Transverse colon (tissue), 4 donors: ENCODE measurements at regions not wholly inside any gene's neighbourhood (a gene's known extent, or its start where the extent isn't known, plus 50 kb on each side); places are given as distances from the start of the nearest gene placed in this dataset.

ENCODE experiments used
- DNase-seq: peaks from one replicate; pipeline ENCODE4 v3.0.0-alpha.2; 2019
- H3K27ac ChIP-seq, 4 donors: fragments of 200-600 bp; sonication (generic); 2 replicates each; pipeline ENCODE4 v1.5.1; 2016 to 2018; ENCODE audit warnings: inconsistent platforms in 4 of 4
- H3K27me3 ChIP-seq: fragments of 200-600 bp; sonication (generic); 2 replicates; pipeline ENCODE4 v1.5.1; 2017; ENCODE audit warnings: inconsistent platforms
- H3K36me3 ChIP-seq, 4 donors: fragments of 200-600 bp; sonication (generic); 2 replicates each; pipeline ENCODE4 v1.5.1; 2017 to 2019; ENCODE audit warnings: inconsistent platforms in 4 of 4
- H3K4me1 ChIP-seq, 4 donors: fragments of 200-600 bp; sonication (generic); 2 replicates each; pipeline ENCODE4 v1.5.1; 2017 to 2020; ENCODE audit warnings: inconsistent platforms in 4 of 4
- H3K4me3 ChIP-seq, 4 donors: fragments of 200-600 bp; sonication (generic); 1 replicate in 1 of 4; 2 replicates in 3 of 4; pipeline versions ENCODE4 v1.5.1 to v1.6.1; 2017 to 2019; ENCODE audit warnings: inconsistent platforms in 4 of 4
- H3K9me3 ChIP-seq, 2 donors: fragments of 200-600 bp; sonication (generic); 2 replicates each; pipeline ENCODE4 v1.5.1; 2017 to 2019; ENCODE audit warnings: inconsistent platforms in 2 of 2
- EP300 ChIP-seq: sonication (generic); formaldehyde crosslinking; IDR thresholded peaks from one replicate; pipeline ENCODE4 v1.6.1; 2017; ENCODE audit warnings: antibody characterized with exemption, low read depth
- POLR2A ChIP-seq: fragments of 450-650 bp; IDR thresholded peaks from one replicate; pipeline ENCODE4 v1.6.1; 2016; ENCODE audit warnings: antibody characterized with exemption, mild to moderate bottlenecking, moderate library complexity
- POLR2AphosphoS5 ChIP-seq, 3 donors: sonication (generic); formaldehyde crosslinking; IDR thresholded peaks; one replicate each; pipeline ENCODE4 v1.6.1; 2016; ENCODE audit warnings: antibody characterized with exemption in 3 of 3
- WGBS, 2 donors: methylation state at CpG; one replicate each; pipeline ENCODE4 v1.1.5; 2018; ENCODE audit warnings: low coverage in 1 of 2; 5-methylcytosine and 5-hydroxymethylcytosine counted together
- in situ Hi-C, 4 donors: fragments of 200-750 bp; cut with MboI; loops; one replicate each; pipeline versions ENCODE4 v1.15.0 to v1.15.1; 2017; ENCODE audit warnings: low sequenced_read_pairs in 3 of 4, low pct_ligation_motif_present in 1 of 4, low pct_unique_long_range_greater_than_20kb in 1 of 4
- intact Hi-C: fragments of 100-400 bp; cut with DNase I; formaldehyde crosslinking; loops from one replicate; pipeline ENCODE4 v1.15.1; 2023; ENCODE audit warnings: low total_unique reads
- TF ChIP-seq, protein P1 (sequence below), 5 experiments: fragments of 200-600 bp in 3 of 5; fragments of 450-650 bp in 2 of 5; sonication (generic) in 3 of 5; IDR thresholded peaks; 1 replicate in 2 of 5; 2 replicates in 3 of 5; pipeline ENCODE4 v1.5.1; 2016 to 2017; ENCODE audit warnings: antibody characterized with exemption in 5 of 5, inconsistent platforms in 3 of 5, mild to moderate bottlenecking in 2 of 5, moderate library complexity in 1 of 5

DNA sequence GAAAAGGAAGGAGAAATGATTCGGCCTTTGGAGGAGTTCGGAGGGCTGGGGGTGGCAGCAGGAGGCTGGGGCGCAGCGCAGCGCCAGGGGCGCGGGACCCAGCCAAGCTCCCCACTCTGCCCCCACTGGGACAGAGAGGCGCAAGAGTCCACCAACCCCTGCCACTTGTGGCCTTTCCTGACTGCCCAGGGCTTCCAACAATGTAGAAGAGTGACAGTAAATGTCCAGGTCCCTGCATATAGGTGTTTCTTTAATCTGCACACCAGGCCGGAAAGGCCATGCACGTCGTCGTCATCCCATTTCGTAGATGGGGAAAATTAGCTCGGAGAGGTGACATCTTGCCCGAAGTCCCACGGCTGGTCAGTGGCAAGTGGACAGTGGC, 96.6 kb downstream of the INHBB start:
- peak overlapping the region in 1 of 4 donors; percentile 21 for H3K27ac ChIP-seq
- no peaks in the 10 kb centered on the region for H3K9me3 ChIP-seq
- H3K36me3 ChIP-seq, result no peaks in the 10 kb centered on the region
- peaks cover 45% of the 10 kb centered on the region for H3K27me3 ChIP-seq
- TF ChIP-seq POLR2A (no peak), EP300 (no peak), POLR2AphosphoS5 (IDR thresholded peaks at IDR 0.05) (no peak)
- TF ChIP-seq, protein P1, sequence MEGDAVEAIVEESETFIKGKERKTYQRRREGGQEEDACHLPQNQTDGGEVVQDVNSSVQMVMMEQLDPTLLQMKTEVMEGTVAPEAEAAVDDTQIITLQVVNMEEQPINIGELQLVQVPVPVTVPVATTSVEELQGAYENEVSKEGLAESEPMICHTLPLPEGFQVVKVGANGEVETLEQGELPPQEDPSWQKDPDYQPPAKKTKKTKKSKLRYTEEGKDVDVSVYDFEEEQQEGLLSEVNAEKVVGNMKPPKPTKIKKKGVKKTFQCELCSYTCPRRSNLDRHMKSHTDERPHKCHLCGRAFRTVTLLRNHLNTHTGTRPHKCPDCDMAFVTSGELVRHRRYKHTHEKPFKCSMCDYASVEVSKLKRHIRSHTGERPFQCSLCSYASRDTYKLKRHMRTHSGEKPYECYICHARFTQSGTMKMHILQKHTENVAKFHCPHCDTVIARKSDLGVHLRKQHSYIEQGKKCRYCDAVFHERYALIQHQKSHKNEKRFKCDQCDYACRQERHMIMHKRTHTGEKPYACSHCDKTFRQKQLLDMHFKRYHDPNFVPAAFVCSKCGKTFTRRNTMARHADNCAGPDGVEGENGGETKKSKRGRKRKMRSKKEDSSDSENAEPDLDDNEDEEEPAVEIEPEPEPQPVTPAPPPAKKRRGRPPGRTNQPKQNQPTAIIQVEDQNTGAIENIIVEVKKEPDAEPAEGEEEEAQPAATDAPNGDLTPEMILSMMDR (IDR thresholded peaks at IDR 0.05), result no peak
- in situ Hi-C loops (no loop called here), intact Hi-C loops (no loop called here)
- H3K4me3 ChIP-seq, result peak overlapping the region in 3 of 4 donors; percentile 1 to 41 (median 25)
- WGBS, 2 donors, result 0 to 7% methylated on average over 3 to 16 of the region's 16 CpGs
- no peak for DNase-seq
- peaks cover 0 to 15% (median 14%) of the 10 kb centered on the region in 4 donors for H3K4me1 ChIP-seq

DNA sequence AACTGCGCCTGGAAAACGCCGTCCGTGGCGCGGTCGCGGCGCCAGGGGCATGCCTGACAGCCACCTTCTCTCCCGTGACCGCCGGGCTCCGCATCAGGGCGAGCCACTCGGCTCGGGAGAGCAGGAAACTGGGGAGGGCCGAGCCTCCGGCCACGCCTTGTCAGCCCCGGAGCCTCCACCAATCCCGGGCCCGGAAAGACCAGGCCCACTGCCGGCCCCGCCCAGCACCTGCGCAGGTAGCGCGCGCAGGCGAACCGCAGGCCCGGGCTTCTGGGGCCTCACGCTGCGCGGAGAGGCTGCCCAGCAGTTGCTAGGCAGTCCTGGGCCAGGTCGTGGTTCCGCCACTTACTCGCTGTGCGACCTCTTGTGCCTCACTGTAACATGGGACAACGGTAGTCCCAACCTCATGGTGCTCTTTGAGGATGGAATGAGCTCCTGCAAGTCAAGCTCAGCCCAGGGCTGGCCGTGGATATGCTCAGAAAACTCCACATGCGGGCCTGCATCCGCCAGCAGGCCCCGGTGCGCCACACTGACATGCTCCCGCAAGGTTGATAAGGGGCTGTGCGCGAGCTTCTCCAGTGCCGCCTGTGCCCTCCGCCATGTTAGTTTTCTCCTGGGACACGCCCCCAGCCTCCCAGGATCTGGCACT, 97.1 kb downstream of the INHBB start:
- DNase-seq, result peak; percentile 81
- TF ChIP-seq POLR2AphosphoS5 (IDR thresholded peaks at IDR 0.05), result no peak
- TF ChIP-seq EP300, result no peak
- TF ChIP-seq, protein P1 (IDR thresholded peaks at IDR 0.05), result no peak
- no peak for TF ChIP-seq POLR2A
- H3K4me1 ChIP-seq, result peaks cover 0 to 15% (median 14%) of the 10 kb centered on the region in 4 donors
- 23 to 30% methylated on average over 2 to 47 of the region's 50 CpGs for WGBS, 2 donors
- peak overlapping the region in 3 of 4 donors; percentile 1 to 41 (median 25) for H3K4me3 ChIP-seq
- H3K27me3 ChIP-seq, result peaks cover 45% of the 10 kb centered on the region
- in situ Hi-C loops (no loop called here), intact Hi-C loops (no loop called here)
- peak overlapping the region in 1 of 4 donors; percentile 21 for H3K27ac ChIP-seq
- H3K9me3 ChIP-seq, result no peaks in the 10 kb centered on the region
- no peaks in the 10 kb centered on the region for H3K36me3 ChIP-seq

DNA sequence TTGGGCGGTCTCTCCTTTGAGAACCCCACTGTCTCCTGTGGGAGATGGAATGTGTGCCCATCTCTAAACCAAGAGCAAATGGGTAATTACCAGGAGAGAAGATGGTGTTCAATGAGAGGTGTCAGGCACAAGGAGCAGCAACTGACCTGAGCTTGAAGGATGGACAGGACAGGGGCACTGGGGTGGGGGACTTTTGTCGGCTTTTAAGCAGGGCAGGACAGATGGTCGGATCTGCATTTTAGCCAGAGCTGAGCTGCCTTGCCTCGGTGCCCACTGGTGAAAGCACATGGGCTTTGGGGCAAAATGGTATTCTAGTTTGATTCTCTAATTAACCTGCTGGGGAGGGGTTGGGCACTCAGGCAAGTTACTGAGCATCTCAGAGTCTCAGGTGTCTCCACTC, 98.0 kb downstream of the INHBB start:
- in situ Hi-C loops, result no loop called here
- Histone ChIP-seq H3K36me3 (no peaks in the 10 kb centered on the region), H3K9me3 (no peaks in the 10 kb centered on the region), H3K4me1 (peaks cover 0 to 15% (median 14%) of the 10 kb centered on the region in 4 donors), H3K27me3 (peaks cover 45% of the 10 kb centered on the region), H3K4me3 (no peak overlapping the region), H3K27ac (no peak overlapping the region)
- no peak for DNase-seq
- intact Hi-C loops, result no loop called here
- WGBS, 2 donors, result 87% methylated on average over 4 of the region's 4 CpGs; no CpG with 5 or more reads in 1 of the 2 donors
- TF ChIP-seq, protein P1 (IDR thresholded peaks at IDR 0.05), result no peak
- TF ChIP-seq POLR2AphosphoS5 (IDR thresholded peaks at IDR 0.05), result no peak
- TF ChIP-seq POLR2A, result no peak
- no peak for TF ChIP-seq EP300

DNA sequence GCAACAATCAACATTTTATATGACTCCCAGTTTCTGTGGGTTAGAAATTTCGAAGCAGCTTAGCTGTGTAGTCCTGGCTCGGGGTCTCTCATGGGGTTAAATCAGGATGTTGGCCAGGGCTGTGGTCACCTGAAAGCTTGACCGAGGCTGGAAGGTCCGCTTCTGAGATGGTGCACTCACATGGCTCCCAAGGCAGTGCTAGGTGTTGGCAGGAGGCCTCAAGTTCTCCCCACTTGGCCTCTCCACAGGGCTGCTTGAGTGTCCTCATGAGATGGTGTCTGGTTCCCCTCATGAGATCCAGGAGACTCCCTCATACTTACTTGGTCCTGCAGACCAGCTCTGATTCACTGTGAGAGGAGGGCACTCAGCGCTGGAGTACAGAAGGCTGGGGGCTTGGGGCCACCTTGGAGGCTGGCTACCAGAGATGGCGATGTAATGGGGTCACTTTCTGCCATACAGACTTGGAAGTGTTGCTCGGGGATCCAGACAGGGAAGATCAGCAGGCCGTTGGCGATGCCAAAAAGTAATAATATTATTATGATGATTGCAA, 98.8 kb downstream of the INHBB start:
- in situ Hi-C loops, result no loop called here

More for the DNA sequence above, 98.8 kb downstream of the INHBB start:
- Histone ChIP-seq H3K36me3 (no peaks in the 10 kb centered on the region), H3K27me3 (peaks cover 40% of the 10 kb centered on the region), H3K27ac (no peak overlapping the region), H3K4me1 (peaks cover 0 to 15% (median 14%) of the 10 kb centered on the region in 4 donors), H3K9me3 (no peaks in the 10 kb centered on the region), H3K4me3 (no peak overlapping the region)
- intact Hi-C loops, result no loop called here
- TF ChIP-seq POLR2A, result no peak
- no peak for TF ChIP-seq EP300
- TF ChIP-seq, protein P1 (IDR thresholded peaks at IDR 0.05), result no peak
- no peak for TF ChIP-seq POLR2AphosphoS5 (IDR thresholded peaks at IDR 0.05)
- 91 to 100% methylated on average over 1 to 9 of the region's 9 CpGs for WGBS, 2 donors
- no peak for DNase-seq
